ENCODE measurements at regions not wholly inside any gene's neighbourhood (a gene's known extent, or its start where the extent isn't known, plus 50 kb on each side); places are given as distances from the start of the nearest gene placed in this dataset.

- ChIA-PET CTCF (interaction anchor here (0.6 to 2.7 kb wide), 9 partner anchors 16 to 1095 kb away, joined by 3 to 32 read pairs (median 4); no protein-coding TSS in a partner anchor), POLR2A (no interaction called here)
- Histone ChIP-seq H3K36me3 (ENCODE audit: control insufficient read depth in 2 of 2, insufficient read depth in 1 of 2, low read length in 2 of 2) (no peaks in the 10 kb centered on the region), H3K4me1 (ENCODE audit: control insufficient read depth, insufficient read depth, low read length) (no peaks in the 10 kb centered on the region), H3K9me3 (ENCODE audit: control insufficient read depth, insufficient read depth, low read depth, low read length) (no peaks in the 10 kb centered on the region), H3K27ac (ENCODE audit: extremely low read depth, low read depth, low read length) (no peak overlapping the region), H3K4me3 (ENCODE audit: low read depth, low read length) (no peak overlapping the region)
- TF ChIP-seq, protein P1, sequence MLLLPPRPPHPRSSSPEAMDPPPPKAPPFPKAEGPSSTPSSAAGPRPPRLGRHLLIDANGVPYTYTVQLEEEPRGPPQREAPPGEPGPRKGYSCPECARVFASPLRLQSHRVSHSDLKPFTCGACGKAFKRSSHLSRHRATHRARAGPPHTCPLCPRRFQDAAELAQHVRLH (tag by site-specific recombination; IDR thresholded peaks at IDR 0.05): no peak
- TF ChIP-seq BCL11A (tag by site-specific recombination; IDR thresholded peaks at IDR 0.05; ENCODE audit: low read depth): no peak
- TF ChIP-seq TCF7L2 (IDR thresholded peaks at IDR 0.05; ENCODE audit: borderline replicate concordance, low read depth, low read length): no peak
- no peak for TF ChIP-seq WT1 (tag by site-specific recombination; IDR thresholded peaks at IDR 0.05)
- TF ChIP-seq HIC1 (tag by site-specific recombination; IDR thresholded peaks at IDR 0.05): no peak
- TF ChIP-seq KLF16 (tag by site-specific recombination; IDR thresholded peaks at IDR 0.05): no peak
- TF ChIP-seq, protein P2, sequence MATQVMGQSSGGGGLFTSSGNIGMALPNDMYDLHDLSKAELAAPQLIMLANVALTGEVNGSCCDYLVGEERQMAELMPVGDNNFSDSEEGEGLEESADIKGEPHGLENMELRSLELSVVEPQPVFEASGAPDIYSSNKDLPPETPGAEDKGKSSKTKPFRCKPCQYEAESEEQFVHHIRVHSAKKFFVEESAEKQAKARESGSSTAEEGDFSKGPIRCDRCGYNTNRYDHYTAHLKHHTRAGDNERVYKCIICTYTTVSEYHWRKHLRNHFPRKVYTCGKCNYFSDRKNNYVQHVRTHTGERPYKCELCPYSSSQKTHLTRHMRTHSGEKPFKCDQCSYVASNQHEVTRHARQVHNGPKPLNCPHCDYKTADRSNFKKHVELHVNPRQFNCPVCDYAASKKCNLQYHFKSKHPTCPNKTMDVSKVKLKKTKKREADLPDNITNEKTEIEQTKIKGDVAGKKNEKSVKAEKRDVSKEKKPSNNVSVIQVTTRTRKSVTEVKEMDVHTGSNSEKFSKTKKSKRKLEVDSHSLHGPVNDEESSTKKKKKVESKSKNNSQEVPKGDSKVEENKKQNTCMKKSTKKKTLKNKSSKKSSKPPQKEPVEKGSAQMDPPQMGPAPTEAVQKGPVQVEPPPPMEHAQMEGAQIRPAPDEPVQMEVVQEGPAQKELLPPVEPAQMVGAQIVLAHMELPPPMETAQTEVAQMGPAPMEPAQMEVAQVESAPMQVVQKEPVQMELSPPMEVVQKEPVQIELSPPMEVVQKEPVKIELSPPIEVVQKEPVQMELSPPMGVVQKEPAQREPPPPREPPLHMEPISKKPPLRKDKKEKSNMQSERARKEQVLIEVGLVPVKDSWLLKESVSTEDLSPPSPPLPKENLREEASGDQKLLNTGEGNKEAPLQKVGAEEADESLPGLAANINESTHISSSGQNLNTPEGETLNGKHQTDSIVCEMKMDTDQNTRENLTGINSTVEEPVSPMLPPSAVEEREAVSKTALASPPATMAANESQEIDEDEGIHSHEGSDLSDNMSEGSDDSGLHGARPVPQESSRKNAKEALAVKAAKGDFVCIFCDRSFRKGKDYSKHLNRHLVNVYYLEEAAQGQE (tag by site-specific recombination; IDR thresholded peaks at IDR 0.05): no peak
- TF ChIP-seq ZNF558 (tag by site-specific recombination; IDR thresholded peaks at IDR 0.05): no peak
- TF ChIP-seq ZNF132 (tag by site-specific recombination; IDR thresholded peaks at IDR 0.05; ENCODE audit: borderline replicate concordance): no peak
- TF ChIP-seq PRDM4 (tag by site-specific recombination; IDR thresholded peaks at IDR 0.05): no peak
- TF ChIP-seq ZNF37A (tag by site-specific recombination; IDR thresholded peaks at IDR 0.05): no peak
- no peak for TF ChIP-seq ZBTB1 (tag by site-specific recombination; IDR thresholded peaks at IDR 0.05)
- TF ChIP-seq RBAK (tag by site-specific recombination; IDR thresholded peaks at IDR 0.05): no peak
- TF ChIP-seq ELK4 (IDR thresholded peaks at IDR 0.05; ENCODE audit: borderline replicate concordance, low read depth, low read length): no peak
- TF ChIP-seq ZNF24 (tag by site-specific recombination; IDR thresholded peaks at IDR 0.05): no peak
- no peak for TF ChIP-seq MZF1 (tag by site-specific recombination; IDR thresholded peaks at IDR 0.05; ENCODE audit: borderline replicate concordance)
- TF ChIP-seq ZIC2 (tag by site-specific recombination; IDR thresholded peaks at IDR 0.05): no peak
These were observed 222.0 kb downstream of the SETD4 start for GRCh38 chr21:35838350-35838749.

All from HEK293 (cell line).